Panc1 (cell line): ENCODE measurements at regions not wholly inside any gene's neighbourhood (a gene's known extent, or its start where the extent isn't known, plus 50 kb on each side); places are given as distances from the start of the nearest gene placed in this dataset.

Experiments
- ATAC-seq: fragments of 200-7000 bp; cut with Tn5 transposase; 2 replicates; pipeline ENCODE4 v1.9.1; 2020; ENCODE audit warnings: mild to moderate bottlenecking, moderate library complexity
- BruUV-seq: library from RNA; stranded (reverse); fragments of 400-500 nt; replicated peaks from 2 replicates; lab custom pipeline; 2021; lab: Mats Ljungman, UMichigan
- CTCF ChIA-PET: fragments of 300-600 bp; sonication (Branson Sonifier 250); formaldehyde crosslinking; loops from one replicate; lab custom pipeline; 2022; ENCODE audit warnings: antibody characterized with exemption; lab: Charles Lee
- POLR2A ChIA-PET: fragments of 300-600 bp; sonication (Branson Sonifier 250); formaldehyde crosslinking; loops from one replicate; lab custom pipeline; 2022; ENCODE audit warnings: antibody characterized with exemption; lab: Charles Lee
- DNase-seq: peaks from one replicate; pipeline ENCODE4 v3.0.0-alpha.2; 2010; ENCODE audit warnings: low read depth, low spot score
- H3K27ac ChIP-seq: 2 replicates; pipeline ENCODE4 v1.5.1; 2011; ENCODE audit warnings: mild to moderate bottlenecking, low read length, inconsistent platforms
- H3K27me3 ChIP-seq: fragments of 200-500 bp; sonication (Bioruptor generic); 2 replicates; pipeline ENCODE4 v1.6.0; 2014; ENCODE audit warnings: low read length, inconsistent platforms; ENCODE audit not compliant: control insufficient read depth, insufficient read depth
- H3K36me3 ChIP-seq: fragments of 200-500 bp; sonication (Bioruptor generic); 2 replicates; pipeline ENCODE4 v1.5.1; 2014; ENCODE audit warnings: inconsistent platforms, mild to moderate bottlenecking, low read length, moderate library complexity; ENCODE audit not compliant: control insufficient read depth, insufficient read depth
- H3K4me1 ChIP-seq: 2 replicates; pipeline ENCODE4 v1.5.1; 2011; ENCODE audit warnings: inconsistent platforms, mild to moderate bottlenecking, low read length, moderate library complexity; ENCODE audit not compliant: control insufficient read depth, insufficient read depth
- H3K4me3 ChIP-seq, 2 experiments: 2 replicates each; pipeline ENCODE4 v1.5.1; 2011 to 2012; ENCODE audit warnings: low read depth in 2 of 2, low read length in 2 of 2, mild to moderate bottlenecking in 2 of 2, inconsistent platforms in 1 of 2, moderate library complexity in 1 of 2
- H3K9me3 ChIP-seq: fragments of 200-500 bp; sonication (Bioruptor generic); 2 replicates; pipeline ENCODE4 v1.5.1; 2014; ENCODE audit warnings: low read depth, mild to moderate bottlenecking, inconsistent platforms, low read length, moderate library complexity; ENCODE audit not compliant: control insufficient read depth, insufficient read depth
- POLR2AphosphoS5 ChIP-seq: IDR thresholded peaks from 2 replicates; pipeline ENCODE4 v1.6.1; 2012; ENCODE audit warnings: mild to moderate bottlenecking, low read depth, low read length, moderate library complexity
- SIN3A ChIP-seq: IDR thresholded peaks from 2 replicates; pipeline ENCODE4 v1.6.1; 2012; ENCODE audit warnings: low read depth, mild to moderate bottlenecking, low read length, moderate library complexity, borderline replicate concordance; ENCODE audit not compliant: insufficient read depth
- TCF7L2 ChIP-seq: IDR thresholded peaks from 2 replicates; pipeline ENCODE4 v1.6.1; 2011; ENCODE audit warnings: mild to moderate bottlenecking, low read depth, low read length, inconsistent platforms
- in situ Hi-C: cut with HindIII; loops from 2 replicates; pipeline ENCODE4 v1.10.0; 2016; ENCODE audit warnings: low sequenced_read_pairs, low pct_unique_long_range_greater_than_20kb
- intact Hi-C: fragments of 100-400 bp; cut with micrococcal nuclease; formaldehyde crosslinking; loops from one replicate; pipeline ENCODE4 v1.10.0; 2022; ENCODE audit not compliant: unreplicated experiment
- TF ChIP-seq, protein P1 (sequence below), 2 experiments: IDR thresholded peaks; 2 replicates each; pipeline ENCODE4 v1.6.1; 2011 to 2012; ENCODE audit warnings: low read depth in 2 of 2, control low read depth in 1 of 2, low read length in 1 of 2, mild to moderate bottlenecking in 1 of 2, moderate library complexity in 1 of 2; ENCODE audit not compliant: insufficient read depth in 1 of 2
- TF ChIP-seq, protein P2 (sequence below): fragments of 450-650 bp; IDR thresholded peaks from 2 replicates; pipeline ENCODE4 v1.5.1; 2017; ENCODE audit warnings: mild to moderate bottlenecking

DNA sequence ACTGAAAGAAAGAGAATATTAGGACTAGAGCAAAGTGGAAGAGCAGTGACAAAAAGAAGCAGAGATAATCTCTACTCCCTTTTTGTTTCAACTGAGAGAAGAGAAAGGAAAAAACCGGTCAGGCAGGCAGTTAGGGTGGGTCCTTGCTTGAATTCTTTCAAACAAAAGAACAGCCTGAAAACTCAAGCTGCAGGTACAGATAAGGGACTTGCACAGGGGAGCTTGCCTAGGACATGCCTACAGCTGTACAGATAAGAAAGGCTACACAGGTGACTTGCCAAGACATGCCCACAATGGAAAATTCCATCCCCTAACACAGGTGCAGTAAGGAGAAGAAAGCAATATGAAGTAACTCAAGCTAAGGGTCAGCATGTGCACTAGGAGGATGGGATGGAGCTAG is 532.2 kb upstream of the MIS18BP1 start:
- TF ChIP-seq, protein P1, sequence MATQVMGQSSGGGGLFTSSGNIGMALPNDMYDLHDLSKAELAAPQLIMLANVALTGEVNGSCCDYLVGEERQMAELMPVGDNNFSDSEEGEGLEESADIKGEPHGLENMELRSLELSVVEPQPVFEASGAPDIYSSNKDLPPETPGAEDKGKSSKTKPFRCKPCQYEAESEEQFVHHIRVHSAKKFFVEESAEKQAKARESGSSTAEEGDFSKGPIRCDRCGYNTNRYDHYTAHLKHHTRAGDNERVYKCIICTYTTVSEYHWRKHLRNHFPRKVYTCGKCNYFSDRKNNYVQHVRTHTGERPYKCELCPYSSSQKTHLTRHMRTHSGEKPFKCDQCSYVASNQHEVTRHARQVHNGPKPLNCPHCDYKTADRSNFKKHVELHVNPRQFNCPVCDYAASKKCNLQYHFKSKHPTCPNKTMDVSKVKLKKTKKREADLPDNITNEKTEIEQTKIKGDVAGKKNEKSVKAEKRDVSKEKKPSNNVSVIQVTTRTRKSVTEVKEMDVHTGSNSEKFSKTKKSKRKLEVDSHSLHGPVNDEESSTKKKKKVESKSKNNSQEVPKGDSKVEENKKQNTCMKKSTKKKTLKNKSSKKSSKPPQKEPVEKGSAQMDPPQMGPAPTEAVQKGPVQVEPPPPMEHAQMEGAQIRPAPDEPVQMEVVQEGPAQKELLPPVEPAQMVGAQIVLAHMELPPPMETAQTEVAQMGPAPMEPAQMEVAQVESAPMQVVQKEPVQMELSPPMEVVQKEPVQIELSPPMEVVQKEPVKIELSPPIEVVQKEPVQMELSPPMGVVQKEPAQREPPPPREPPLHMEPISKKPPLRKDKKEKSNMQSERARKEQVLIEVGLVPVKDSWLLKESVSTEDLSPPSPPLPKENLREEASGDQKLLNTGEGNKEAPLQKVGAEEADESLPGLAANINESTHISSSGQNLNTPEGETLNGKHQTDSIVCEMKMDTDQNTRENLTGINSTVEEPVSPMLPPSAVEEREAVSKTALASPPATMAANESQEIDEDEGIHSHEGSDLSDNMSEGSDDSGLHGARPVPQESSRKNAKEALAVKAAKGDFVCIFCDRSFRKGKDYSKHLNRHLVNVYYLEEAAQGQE (IDR thresholded peaks at IDR 0.05; ENCODE audit: insufficient read depth in 1 of 2, low read depth in 2 of 2, low read length in 1 of 2) = no peak
- TF ChIP-seq POLR2AphosphoS5 = no peak
- no peak for TF ChIP-seq TCF7L2
- TF ChIP-seq, protein P2, sequence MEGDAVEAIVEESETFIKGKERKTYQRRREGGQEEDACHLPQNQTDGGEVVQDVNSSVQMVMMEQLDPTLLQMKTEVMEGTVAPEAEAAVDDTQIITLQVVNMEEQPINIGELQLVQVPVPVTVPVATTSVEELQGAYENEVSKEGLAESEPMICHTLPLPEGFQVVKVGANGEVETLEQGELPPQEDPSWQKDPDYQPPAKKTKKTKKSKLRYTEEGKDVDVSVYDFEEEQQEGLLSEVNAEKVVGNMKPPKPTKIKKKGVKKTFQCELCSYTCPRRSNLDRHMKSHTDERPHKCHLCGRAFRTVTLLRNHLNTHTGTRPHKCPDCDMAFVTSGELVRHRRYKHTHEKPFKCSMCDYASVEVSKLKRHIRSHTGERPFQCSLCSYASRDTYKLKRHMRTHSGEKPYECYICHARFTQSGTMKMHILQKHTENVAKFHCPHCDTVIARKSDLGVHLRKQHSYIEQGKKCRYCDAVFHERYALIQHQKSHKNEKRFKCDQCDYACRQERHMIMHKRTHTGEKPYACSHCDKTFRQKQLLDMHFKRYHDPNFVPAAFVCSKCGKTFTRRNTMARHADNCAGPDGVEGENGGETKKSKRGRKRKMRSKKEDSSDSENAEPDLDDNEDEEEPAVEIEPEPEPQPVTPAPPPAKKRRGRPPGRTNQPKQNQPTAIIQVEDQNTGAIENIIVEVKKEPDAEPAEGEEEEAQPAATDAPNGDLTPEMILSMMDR = no peak
- TF ChIP-seq SIN3A = no peak
- H3K4me3 ChIP-seq = no peak overlapping the region
- no peak overlapping the region for H3K27ac ChIP-seq
- BruUV-seq = no TSS peak
- intact Hi-C loops (no loop called here), in situ Hi-C loops (no loop called here)
- ATAC-seq (no peak), DNase-seq (no peak)
- 0 out of 2 replicates have a peak, but pooled peaks cover 3% of the 10 kb centered on the region for H3K9me3 ChIP-seq
- no peaks in the 10 kb centered on the region for H3K4me1 ChIP-seq
- CTCF ChIA-PET = no interaction called here
- H3K36me3 ChIP-seq = no peaks in the 10 kb centered on the region
- POLR2A ChIA-PET = no interaction called here
- no peaks in the 10 kb centered on the region for H3K27me3 ChIP-seq

DNA sequence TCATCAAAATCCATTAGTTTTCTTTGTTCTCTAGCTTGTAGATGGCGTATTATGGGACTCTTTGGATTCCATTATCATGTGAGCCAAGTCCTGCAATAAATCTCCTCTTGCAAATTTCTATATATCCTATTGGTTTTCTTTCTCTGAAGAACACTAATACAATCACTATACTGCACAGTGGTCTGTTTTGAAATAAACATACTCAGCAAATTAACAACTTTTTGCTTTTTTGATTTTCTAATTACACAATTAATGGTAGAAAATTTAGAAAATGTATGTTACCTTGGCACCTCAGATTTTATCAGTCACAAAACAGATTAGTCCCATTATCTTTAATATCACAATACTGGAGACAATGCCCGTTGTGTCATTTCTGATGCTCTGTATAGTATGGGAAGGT is 513.2 kb upstream of the MIS18BP1 start:
- ATAC-seq (no peak), DNase-seq (no peak)
- POLR2A ChIA-PET = no interaction called here
- Histone ChIP-seq H3K27me3 (no peaks in the 10 kb centered on the region), H3K36me3 (no peaks in the 10 kb centered on the region), H3K27ac (no peak overlapping the region), H3K4me3 (no peak overlapping the region), H3K9me3 (no peaks in the 10 kb centered on the region), H3K4me1 (no peaks in the 10 kb centered on the region)
- intact Hi-C loops = no loop called here
- CTCF ChIA-PET = no interaction called here
- in situ Hi-C loops = no loop called here
- BruUV-seq = no TSS peak
- TF ChIP-seq, protein P2 = no peak
- no peak for TF ChIP-seq TCF7L2
- TF ChIP-seq, protein P1 (IDR thresholded peaks at IDR 0.05; ENCODE audit: insufficient read depth in 1 of 2, low read depth in 2 of 2, low read length in 1 of 2) = no peak
- TF ChIP-seq POLR2AphosphoS5 = no peak
